ENCODE measurements at regions not wholly inside any gene's neighbourhood (a gene's known extent, or its start where the extent isn't known, plus 50 kb on each side); places are given as distances from the start of the nearest gene placed in this dataset.
"Not testable (repeated sequence)": the region's sequence is repeated elsewhere in the genome, so short reads cannot be mapped to it uniquely, and the experiment has no call there.

- DNase-seq (ENCODE audit: low read depth in 3 of 3) = no peak
Observed at GRCh38 chr22:48070760-48071159, 1308.3 kb downstream of the TBC1D22A start.

DNA sequence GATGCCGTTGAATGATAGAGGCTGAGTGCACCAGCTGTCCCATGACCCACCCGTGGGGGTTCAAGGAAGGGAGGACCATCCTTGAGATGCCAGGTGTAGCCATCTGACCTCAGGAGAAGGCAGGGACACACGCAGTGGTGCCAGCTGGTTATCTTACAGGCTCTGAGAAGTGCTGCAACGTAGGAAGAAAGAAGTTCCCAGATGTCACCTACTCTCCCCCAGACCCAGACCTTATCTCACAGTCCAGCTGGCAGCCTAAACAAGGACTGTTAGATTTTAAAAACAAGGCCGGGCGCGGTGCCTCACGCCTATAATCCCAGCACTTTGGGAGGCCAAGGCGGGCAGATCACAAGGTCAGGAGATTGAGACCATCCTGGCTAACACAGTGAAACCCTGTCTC, 1307.6 kb downstream of the TBC1D22A start:
- no peak for DNase-seq (ENCODE audit: low read depth in 3 of 3)

DNA sequence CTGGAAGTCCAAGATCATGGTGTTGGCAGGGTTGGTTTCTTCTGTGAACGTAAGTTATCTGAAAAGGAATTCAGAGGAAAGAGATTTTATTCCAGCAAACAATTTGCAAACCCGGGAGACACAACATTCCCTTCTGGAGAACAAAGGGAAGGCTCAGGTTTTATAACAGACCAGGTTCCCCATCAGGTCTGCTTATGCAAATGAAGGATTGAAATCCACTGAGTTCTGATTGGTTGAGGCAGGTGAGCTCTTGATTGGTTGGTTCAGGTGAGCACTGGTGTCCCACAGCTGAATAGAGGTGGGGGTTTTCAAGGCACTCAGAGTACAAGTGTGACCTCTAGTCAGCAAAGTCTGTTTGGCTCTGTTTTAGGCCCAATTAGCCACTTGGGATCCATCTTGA, 1306.8 kb downstream of the TBC1D22A start:
- DNase-seq (ENCODE audit: low read depth in 3 of 3) = no peak

DNA sequence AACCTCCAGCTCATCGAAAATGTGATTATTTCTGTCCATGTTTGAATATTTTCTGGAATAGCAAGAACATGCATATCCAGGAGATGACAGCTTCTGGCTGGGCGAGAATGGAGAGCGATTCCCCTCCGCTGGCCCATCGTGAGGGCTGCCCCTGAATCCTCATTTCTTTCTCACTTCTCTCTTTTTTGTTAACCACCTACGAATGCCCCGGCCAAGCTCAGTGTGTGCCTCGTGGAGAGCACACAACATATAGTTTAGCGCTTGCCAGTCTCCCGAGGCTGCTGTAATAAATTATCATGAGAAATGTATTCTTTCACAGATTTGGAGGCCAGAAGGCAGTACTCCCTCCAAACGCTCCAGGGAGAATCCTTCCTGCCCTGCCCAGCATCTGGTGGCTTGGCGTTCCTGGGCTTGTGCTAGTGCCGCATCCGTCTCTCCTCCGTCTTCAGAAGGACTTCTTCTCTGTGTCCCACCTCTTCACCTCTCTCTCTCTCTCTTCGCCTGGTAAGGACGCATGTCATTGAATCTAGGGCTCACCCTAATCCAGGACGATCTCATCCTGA, 1306.0 kb downstream of the TBC1D22A start:
- no peak for DNase-seq (ENCODE audit: low read depth in 3 of 3)

DNA sequence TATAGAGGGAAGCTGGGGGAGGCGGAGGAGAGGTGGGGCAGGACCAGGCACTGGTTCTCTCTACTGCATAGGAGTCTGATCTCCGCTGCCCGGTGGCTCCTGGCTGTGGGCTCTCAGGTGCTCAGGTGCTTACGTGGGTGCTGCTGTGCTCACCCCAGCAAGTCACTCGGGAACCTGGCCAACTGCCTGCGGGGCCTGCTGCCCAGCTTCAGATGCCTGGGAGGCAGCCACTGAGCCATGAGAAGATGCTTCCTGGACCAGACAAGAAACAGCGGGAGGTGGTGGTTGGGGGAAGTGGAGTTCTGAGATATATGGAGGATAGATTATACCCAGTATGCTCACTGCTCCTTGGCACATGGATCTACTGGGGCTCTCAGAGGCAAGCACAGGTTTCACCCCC, 1303.4 kb downstream of the TBC1D22A start:
- no peak for DNase-seq (ENCODE audit: low read depth in 3 of 3)

DNA sequence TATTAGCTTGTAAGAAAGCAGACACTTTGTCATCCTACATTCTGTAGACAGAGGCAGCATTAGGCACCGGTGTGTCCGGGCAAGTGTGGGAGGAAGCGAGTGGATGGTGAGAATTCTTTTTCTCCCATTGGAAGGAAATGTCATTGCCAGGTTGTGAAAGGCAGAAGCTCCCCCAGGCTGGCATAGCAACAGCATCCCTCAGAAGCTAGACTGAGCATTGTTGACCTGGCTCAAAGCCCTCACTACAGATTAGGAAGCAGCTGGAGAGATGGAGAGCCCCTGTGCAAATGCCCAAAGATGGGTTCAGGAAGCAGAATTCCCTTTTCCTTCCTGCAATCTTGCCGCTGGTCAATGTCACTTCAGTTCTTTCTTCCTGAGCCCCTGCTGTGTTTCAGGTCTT, 1299.3 kb downstream of the TBC1D22A start:
- no peak for DNase-seq (ENCODE audit: low read depth in 3 of 3)

DNA sequence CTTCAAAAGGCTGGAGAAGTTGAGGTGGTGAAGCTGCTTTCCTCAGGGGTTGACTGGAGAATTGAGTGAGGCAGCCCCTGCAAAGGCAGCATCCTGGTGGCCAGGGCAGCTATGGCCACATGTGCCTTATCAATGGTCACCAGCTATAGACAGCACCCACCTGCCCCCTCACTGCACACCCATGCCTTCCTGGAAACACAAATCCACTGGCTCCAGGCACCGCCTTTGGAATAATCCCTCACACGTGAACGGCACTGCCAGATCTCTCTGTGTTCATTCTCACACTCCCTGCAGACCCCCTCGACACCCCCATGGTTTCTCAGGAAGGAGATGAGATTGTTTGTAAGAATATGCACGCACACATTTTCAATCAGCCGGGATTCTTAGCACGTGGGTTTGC, 1297.8 kb downstream of the TBC1D22A start:
- no peak for DNase-seq (ENCODE audit: low read depth in 3 of 3)

DNA sequence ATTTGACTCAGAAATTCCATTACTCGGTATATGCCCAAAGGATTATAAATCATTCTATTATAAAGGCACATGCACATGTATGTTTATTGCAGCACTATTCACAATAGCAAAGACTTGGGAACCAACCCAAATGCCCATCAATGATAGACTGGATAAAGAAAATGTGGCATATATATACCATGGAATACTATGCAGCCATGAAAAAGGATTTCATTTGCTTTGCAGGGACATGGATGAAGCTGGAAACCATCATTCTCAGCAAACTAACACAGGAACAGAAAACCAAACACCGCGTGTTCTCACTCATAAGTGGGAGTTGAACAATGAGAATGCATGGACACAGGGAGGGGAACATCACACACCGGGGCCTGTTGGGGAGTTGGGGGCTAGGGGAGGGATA, 1297.1 kb downstream of the TBC1D22A start:
- not testable (repeated sequence) for DNase-seq (ENCODE audit: low read depth in 3 of 3)

DNA sequence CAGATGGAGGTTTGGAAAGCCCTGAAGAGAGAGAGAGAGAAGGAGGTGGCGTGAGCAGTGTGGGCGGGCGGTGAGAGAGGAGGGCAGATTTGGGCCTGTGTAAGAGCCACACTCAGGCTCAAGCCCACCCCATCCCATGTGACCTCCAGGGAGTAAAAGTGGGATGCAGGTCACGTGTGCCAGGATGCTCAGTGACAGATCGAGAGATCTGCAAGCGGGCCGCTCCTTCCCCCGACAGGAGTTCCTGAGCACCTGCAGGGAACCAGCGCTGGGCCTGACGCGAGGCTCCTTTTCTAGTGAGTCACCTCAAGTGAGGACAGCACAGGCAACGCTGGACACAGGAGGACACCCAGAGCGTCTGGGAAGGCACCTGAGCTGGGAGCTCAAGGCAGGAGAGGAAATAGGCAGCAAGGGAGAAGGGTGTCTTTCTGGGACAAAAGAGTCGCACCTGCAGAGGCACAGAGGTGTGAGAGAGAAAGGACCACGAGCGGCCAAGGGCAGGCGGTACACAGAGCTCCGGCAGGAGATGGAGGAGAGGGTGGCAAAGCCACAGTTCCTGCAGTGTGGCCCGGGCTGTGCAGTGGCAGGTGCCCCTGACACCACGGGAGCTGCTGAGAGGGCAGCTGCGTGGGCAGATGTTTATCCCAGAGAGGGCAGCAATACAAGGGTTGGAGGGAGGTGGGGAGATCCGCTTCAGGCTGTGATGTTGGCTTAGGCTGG, 1294.8 kb downstream of the TBC1D22A start:
- DNase-seq (ENCODE audit: low read depth in 3 of 3) = no peak

DNA sequence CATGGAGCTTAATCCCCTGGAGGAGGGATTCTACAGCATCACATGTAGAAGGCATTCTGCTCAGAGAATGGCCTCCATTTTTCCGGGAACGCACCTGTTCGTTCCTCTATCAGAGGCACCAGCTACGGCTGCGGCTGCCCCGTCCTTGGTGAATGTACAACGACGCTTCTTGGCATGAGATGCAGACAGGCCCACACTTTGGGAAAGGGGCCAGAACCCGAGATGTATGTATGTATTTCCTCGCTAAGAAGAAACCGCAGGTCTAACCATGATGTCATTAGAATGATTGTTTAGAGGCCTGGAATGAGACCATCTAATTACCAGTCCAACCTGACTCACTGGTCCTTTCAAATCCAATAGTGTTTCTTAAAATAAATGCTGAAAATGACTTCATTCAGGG, 1293.4 kb downstream of the TBC1D22A start:
- no peak for DNase-seq (ENCODE audit: low read depth in 3 of 3)

DNA sequence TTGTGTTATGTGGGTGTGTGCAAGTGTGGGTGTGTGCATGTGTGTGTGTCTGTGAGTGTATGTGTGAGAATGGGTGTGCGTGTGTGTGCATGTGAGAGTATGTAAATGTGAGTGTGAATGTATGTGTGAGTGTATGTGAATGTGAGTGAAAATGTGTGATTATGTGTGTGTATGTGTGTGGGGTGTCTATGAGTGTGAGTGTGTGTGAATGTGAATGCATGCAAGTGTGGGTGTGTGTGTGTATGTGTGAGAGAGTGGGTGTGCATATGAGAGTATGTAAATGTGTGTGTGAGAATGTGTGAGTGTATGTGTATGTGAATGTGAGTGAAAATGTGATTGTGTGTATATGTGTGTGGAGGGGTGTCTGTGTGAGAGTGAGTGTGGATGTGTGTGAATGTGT, 1292.7 kb downstream of the TBC1D22A start:
- DNase-seq (ENCODE audit: low read depth in 3 of 3) = no peak

GRCh38 chr22:48054596-48054995, 1292.1 kb downstream of the TBC1D22A start:
- no peak for DNase-seq (ENCODE audit: low read depth in 3 of 3)

GRCh38 chr22:48053973-48054372, 1291.5 kb downstream of the TBC1D22A start:
- DNase-seq (ENCODE audit: low read depth in 3 of 3) = no peak

DNA sequence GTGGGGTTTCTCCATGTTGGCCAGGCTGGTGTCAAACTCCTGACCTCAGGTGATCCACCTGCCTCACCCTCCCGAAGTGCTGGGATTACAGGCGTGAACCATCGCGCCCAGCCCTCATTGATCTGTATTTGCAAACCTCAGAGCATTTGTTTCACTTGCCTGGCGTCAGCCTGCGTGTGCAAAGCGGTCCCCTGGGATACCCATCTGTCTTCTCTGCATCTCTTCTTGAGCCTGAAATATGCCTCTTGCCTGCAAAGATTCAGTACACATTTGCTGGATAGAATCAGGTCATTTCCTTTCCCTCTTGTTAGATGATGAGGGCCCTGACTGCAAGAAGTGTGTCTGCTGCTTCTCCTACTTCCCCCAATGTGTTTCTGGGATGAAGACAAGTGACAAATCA, 1291.0 kb downstream of the TBC1D22A start:
- no peak for DNase-seq (ENCODE audit: low read depth in 3 of 3)

- no peak for DNase-seq (ENCODE audit: low read depth in 3 of 3)
Observed at GRCh38 chr22:48052621-48052890, 1290.1 kb downstream of the TBC1D22A start.

DNA sequence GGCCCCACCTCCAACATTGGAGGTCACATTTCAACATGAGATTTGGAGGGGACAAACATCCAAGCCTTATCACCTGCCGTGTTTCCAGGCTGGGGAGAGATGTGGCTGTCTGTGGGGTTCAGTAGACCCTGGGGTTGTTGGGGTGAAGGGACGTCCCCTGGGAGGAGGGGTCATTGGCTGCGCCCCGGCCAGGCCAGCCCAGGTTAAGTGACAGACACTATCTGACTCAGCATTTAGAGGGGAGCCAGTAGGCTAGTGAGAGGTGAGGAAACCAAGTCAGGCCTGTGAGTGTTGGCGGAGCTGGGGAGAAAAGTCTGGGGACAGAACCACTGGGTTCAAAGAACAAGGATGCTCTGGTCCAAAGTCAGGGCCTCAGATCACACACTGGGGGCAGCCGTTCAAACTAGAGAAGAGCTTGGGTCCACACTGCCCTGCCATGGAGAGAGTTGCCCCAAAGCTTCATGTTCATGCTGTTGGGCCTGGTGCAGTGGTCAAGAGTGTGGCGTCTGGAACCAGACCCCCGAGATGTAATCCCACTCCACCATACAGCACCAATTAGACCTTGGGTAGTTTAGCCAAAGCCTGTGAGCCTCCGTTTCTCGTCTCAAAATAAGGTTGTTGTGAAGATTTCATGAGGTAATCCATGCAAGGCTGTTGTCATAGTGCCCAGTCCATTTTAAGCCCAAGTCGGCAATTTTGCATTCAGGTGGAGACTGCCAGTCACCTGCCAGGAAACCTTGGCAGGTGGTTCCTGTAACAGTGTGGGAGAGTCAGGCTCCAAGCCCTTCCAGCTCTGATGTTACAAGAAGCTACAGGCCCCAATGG, 1289.6 kb downstream of the TBC1D22A start:
- DNase-seq (ENCODE audit: low read depth in 3 of 3) = no peak

- DNase-seq (ENCODE audit: low read depth in 3 of 3) = no peak
Observed at GRCh38 chr22:48050836-48051235, 1288.4 kb downstream of the TBC1D22A start.

GRCh38 chr22:48049116-48049515, 1286.7 kb downstream of the TBC1D22A start:
- DNase-seq (ENCODE audit: low read depth in 3 of 3) = no peak

DNA sequence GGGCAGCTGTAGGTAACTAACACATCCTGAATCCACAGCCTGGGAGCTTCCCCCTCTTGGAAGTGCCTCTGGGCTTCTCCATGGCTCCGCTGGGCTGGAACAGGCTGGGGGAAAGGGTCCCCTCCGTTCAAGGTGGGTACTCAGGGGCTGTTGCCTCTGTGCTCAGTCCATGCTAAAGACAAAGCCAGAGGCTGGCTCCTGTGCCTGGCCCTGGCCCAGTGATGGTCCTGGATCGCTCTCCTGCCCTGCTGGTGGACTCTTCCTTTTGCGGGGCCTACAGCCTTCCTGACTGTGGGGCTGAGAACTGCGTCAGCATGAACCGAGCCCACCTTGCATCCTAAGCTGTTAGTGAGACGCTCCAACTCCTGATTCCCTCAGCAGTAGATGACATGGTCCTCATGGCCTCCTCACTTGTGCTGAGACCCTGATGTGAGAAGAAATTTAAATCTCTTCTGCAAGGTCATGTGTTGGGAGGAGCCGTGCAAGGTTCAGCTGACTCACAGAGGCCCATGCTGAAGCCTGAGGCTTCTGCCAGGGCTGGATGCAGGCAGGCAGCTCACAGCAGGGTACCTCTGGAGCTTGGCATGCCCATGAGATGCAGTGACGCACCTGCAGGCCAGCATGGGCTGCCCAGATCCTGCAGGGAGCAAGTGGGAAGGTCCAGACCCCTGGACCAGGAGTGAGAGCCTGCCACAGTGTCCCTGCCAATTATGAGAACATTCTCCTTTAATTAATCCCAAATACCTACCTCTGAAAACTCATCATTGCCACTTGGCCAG, 1285.5 kb downstream of the TBC1D22A start:
- no peak for DNase-seq (ENCODE audit: low read depth in 3 of 3)

GRCh38 chr22:48045369-48045768, 1282.9 kb downstream of the TBC1D22A start:
- no peak for DNase-seq (ENCODE audit: low read depth in 3 of 3)

- DNase-seq (ENCODE audit: low read depth in 3 of 3) = no peak
Observed at GRCh38 chr22:48044487-48045060, 1282.1 kb downstream of the TBC1D22A start.

DNA sequence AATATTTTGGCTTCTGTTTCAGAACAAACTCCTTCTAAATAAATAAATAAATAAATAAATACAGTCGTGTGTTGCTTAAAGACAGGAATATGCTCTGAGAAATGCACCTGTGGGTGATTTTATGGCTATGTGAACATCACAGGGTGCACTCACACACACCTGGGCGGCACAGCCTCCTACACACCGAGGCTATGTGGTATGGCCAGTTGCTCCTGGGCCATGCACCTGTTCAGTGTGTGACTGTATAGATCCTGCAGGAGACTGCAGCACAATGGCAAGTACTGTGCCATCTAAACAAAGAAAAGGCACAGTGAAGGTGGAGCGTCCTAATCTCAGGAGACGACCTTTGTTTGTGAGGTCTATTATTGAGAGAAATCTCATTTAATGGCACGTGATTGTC, 1281.1 kb downstream of the TBC1D22A start:
- no peak for DNase-seq (ENCODE audit: low read depth in 3 of 3)

Measured in stimulated activated CD4-positive, alpha-beta T cell treated with anti-CD3 and anti-CD28 coated beads, TNF-alpha, amount 100 ng/mL, for 48 hours (primary cell).